Activated T-cell treated with anti-CD3 and anti-CD28 coated beads, Interleukin-2, amount 50 U/mL, for 72 hours (primary cell): ENCODE measurements at regions not wholly inside any gene's neighbourhood (a gene's known extent, or its start where the extent isn't known, plus 50 kb on each side); places are given as distances from the start of the nearest gene placed in this dataset.
A peak's percentile ranks its signal among the peaks of the same experiment; 100 is the strongest.
"Not testable (repeated sequence)": the region's sequence is repeated elsewhere in the genome, so short reads cannot be mapped to it uniquely, and the experiment has no call there.

Source experiments
- ATAC-seq, 2 donors: fragments of 150-1000 bp; cut with Tn5 transposase; replicated peaks in 1 of 2; 2 replicates each; pipeline ENCODE4 v1.10.0; 2021; ENCODE audit warnings: moderate library complexity in 2 of 2, mild to moderate bottlenecking in 1 of 2
- DNase-seq, 2 donors: peaks; one replicate each; pipeline ENCODE4 v3.0.0; 2021 to 2022; ENCODE audit warnings: mixed read lengths in 1 of 2
- H3K27ac Mint-ChIP-seq: one replicate; pipeline ENCODE4 v1.8.0; 2022; ENCODE audit warnings: mild to moderate bottlenecking, moderate library complexity, mixed read lengths
- H3K27me3 Mint-ChIP-seq: one replicate; pipeline ENCODE4 v1.8.0; 2022; ENCODE audit warnings: low read depth, mixed read lengths
- H3K36me3 Mint-ChIP-seq, 2 donors: one replicate each; pipeline ENCODE4 v1.8.0; 2022; ENCODE audit warnings: mixed read lengths in 2 of 2, mild to moderate bottlenecking in 1 of 2; ENCODE audit not compliant: insufficient read depth in 2 of 2
- H3K4me1 Mint-ChIP-seq: one replicate; pipeline ENCODE4 v1.8.0; 2022; ENCODE audit warnings: low read depth, mixed read lengths
- H3K4me3 Mint-ChIP-seq, 2 donors: one replicate each; pipeline ENCODE4 v1.8.0; 2022; ENCODE audit warnings: mild to moderate bottlenecking in 2 of 2, mixed read lengths in 2 of 2, moderate library complexity in 2 of 2
- H3K9me3 Mint-ChIP-seq, 2 donors: one replicate each; pipeline ENCODE4 v1.8.0; 2022; ENCODE audit warnings: mixed read lengths in 2 of 2

DNA sequence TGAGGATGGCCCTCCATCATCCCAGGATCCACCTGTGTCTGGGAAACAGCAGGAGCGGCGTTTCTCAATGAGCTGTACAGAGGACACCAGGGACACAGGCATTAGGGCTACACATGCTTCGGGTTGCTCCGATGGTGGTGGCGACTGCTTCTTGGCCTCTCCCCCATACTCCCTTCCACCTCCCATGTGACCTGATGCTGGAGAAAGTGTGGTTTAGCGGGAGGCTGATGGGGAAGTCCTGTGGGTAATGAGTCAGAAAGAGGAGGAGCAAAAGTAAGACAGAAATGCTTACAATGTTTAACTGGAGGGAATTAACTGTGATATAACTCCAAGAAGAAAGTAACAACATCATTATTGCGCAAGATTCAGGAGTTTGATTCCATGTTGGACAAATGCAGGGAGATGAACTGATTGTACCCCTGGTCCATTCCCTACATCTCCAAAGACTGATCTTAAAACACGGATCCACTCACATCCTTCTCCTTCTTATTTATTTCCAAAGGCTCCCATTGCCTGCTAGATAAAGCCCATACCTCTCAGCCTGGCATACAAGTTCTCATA, 186.6 kb downstream of the NRP2 start:
- Mint-ChIP-seq H3K4me1 (peaks cover 26% of the 10 kb centered on the region), H3K36me3 (no peaks in the 10 kb centered on the region), H3K4me3 (peak overlapping the region; percentile 4 to 72), H3K27me3 (peaks cover 48% of the 10 kb centered on the region), H3K9me3 (no peaks in the 10 kb centered on the region), H3K27ac (no peak overlapping the region)
- peak; percentile 92 to 97 for ATAC-seq
- peak; percentile 45 to 70 for DNase-seq

DNA sequence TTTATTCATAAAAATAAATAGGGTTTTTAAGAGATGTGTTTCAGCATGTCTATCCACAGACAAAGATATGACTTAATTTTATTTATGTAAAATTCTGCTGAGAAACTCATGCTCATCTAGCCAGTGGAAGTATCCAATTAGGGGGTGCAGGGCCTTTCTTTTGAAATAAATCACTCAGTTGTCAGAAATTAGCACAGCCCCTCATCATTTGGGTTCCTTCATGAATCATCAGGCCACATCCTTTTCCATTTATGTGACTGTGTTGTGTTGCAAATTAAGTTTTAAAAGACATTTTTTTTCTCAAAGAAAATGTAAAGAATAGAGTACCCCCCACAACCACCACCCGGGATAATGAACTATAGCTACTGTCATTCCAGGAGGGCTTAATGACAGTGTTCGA, 185.8 kb downstream of the NRP2 start:
- ATAC-seq, result peak; percentile 42 to 54
- Mint-ChIP-seq H3K9me3 (no peaks in the 10 kb centered on the region), H3K27ac (no peak overlapping the region), H3K4me1 (peaks cover 26% of the 10 kb centered on the region), H3K36me3 (no peaks in the 10 kb centered on the region), H3K4me3 (peak overlapping the region; percentile 22 to 72), H3K27me3 (peaks cover 55% of the 10 kb centered on the region)
- DNase-seq, result peak in 1 of 2 donors; percentile 2

DNA sequence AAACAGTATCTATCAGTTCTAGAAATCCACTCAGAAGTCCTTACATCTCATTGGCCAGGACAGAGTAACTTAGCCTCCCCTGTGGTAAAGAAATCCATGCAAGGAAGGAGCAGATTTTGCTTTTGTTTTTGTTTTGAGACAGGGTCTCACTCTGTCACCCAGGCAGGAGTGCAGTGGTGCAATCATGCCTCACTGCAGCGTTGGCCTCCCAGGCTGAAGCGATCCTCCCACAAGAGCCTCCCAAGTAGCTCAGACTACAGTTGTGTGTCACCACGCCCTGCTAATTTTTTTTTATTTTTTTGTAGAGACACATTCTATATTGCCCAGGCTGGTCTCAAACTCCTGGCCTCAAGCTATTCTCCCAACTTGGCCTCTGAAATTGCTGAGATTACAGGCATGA, 185.1 kb downstream of the NRP2 start:
- no peak overlapping the region for H3K4me3 Mint-ChIP-seq
- H3K4me1 Mint-ChIP-seq, result peaks cover 26% of the 10 kb centered on the region
- H3K9me3 Mint-ChIP-seq, result no peaks in the 10 kb centered on the region
- H3K36me3 Mint-ChIP-seq, result no peaks in the 10 kb centered on the region
- no peak for ATAC-seq
- peaks cover 58% of the 10 kb centered on the region for H3K27me3 Mint-ChIP-seq
- no peak overlapping the region for H3K27ac Mint-ChIP-seq
- DNase-seq, result no peak

DNA sequence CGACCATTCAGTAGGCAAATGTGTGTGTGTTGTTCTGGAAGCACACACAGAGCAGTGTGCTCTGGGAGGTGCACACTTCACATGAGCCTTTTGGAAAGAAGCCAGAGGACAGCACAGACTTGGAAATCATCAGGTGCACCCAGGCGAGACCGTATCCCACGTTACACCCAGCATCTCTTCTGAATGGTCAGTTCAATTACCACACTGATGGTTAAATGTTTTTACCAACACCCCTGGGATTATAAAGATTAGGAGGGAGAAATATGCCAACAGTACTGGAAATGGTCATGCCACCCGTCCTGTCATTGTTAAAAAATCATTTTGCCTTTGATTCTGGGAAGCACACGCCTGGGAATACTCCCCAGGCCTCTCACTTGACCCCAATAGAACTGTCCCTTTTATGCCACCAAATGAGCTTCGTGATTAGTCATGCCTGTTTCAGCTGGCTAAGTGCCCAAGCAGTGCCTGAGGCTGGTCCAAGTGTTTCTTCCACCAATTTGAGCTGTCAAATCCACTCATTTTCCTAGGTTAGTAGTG, 183.7 kb downstream of the NRP2 start:
- Mint-ChIP-seq H3K4me3 (no peak overlapping the region), H3K36me3 (no peaks in the 10 kb centered on the region), H3K4me1 (peaks cover 26% of the 10 kb centered on the region), H3K27ac (no peak overlapping the region), H3K9me3 (no peaks in the 10 kb centered on the region), H3K27me3 (peaks cover 51% of the 10 kb centered on the region)
- ATAC-seq (no peak), DNase-seq (no peak)

DNA sequence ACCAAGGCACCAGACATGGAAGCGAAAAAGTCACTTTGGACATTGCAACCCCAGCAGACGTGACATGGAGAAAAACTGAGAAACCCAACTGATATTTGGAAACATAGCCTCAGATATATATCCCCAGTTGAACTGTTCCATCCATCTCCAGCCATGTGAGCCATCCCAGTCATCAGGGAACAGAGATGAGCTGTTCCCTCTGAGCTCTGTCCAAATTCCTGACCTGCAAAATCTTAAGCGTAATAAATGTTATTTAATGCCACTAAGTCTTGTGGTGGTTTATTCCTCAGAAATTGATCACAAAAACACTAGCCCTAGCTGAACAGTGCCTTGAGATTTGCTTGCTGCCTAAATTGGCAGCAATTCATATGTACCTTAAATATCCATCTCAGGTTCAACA, 182.8 kb downstream of the NRP2 start:
- no peak for DNase-seq
- Mint-ChIP-seq H3K4me1 (peaks cover 26% of the 10 kb centered on the region), H3K9me3 (no peaks in the 10 kb centered on the region), H3K27me3 (peaks cover 44% of the 10 kb centered on the region), H3K4me3 (no peak overlapping the region), H3K36me3 (no peaks in the 10 kb centered on the region), H3K27ac (no peak overlapping the region)
- ATAC-seq, result no peak

DNA sequence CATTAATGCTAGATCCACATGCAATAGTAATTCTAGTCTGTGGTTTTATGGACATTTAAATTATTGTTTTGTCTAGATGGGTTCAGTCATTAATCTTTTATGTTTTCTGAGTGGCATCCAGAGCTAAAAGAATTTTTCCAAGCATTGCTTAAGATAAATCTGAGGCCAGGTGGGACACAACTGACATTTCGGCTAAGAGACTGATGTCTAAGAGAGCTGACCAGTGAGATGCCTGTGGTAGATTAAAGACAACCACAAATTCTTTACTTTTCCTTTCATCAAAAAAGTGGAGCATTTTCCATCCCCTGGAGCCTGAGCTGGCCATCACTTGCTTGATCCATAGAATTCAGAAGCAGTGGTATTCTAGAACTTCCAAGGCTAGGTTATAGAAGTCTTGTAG, 182.2 kb downstream of the NRP2 start:
- no peak for DNase-seq
- no peaks in the 10 kb centered on the region for H3K9me3 Mint-ChIP-seq
- peaks cover 45% of the 10 kb centered on the region for H3K27me3 Mint-ChIP-seq
- H3K4me1 Mint-ChIP-seq, result peaks cover 24% of the 10 kb centered on the region
- ATAC-seq, result no peak
- H3K27ac Mint-ChIP-seq, result no peak overlapping the region
- H3K4me3 Mint-ChIP-seq, result no peak overlapping the region
- no peaks in the 10 kb centered on the region for H3K36me3 Mint-ChIP-seq

DNA sequence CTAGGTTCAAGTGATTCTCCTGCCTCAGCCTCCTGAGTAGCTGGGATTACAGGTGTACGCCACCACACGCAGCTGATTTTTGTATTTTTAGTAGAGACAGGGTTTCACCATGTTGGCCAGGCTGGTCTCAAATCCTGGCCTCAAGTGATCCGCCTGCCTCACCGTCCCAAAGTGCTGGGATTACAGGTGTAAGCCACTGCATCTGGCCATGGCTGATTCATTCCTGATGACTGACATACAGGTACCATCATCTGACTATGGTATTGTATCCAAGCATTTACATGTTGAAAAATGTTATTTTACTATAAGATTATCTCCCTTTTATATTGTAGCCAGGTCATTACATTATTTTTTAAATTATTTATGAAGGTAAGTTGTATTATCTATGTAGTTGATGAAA, 180.5 kb downstream of the NRP2 start:
- peaks cover 55% of the 10 kb centered on the region for H3K27me3 Mint-ChIP-seq
- H3K4me3 Mint-ChIP-seq, ATAC-seq, DNase-seq, H3K36me3 Mint-ChIP-seq, H3K27ac Mint-ChIP-seq, H3K9me3 Mint-ChIP-seq, H3K4me1 Mint-ChIP-seq: not testable (repeated sequence)

DNA sequence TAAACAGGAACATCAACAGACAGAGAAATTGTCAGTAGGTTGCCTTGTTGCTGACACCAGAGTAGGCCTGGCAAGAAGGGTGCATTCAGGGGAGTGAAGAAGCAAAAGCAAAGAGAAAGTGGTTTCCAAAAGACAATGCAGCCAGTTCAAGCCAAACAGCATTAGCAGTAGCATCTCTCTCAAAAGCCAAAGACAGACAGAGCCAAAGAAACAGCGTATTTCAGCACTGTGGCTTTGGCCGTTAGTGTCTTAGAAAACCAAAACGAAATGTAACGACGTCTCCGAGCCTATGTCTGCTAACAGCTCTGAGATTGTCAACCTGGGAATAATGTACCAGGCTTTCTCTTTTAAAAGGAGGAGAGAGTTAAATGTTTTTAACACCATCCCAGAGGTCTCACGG, 178.6 kb downstream of the NRP2 start:
- Mint-ChIP-seq H3K36me3 (no peaks in the 10 kb centered on the region), H3K27me3 (peaks cover 40% of the 10 kb centered on the region), H3K4me1 (no peaks in the 10 kb centered on the region), H3K9me3 (no peaks in the 10 kb centered on the region), H3K4me3 (no peak overlapping the region), H3K27ac (no peak overlapping the region)
- DNase-seq (no peak), ATAC-seq (no peak)

DNA sequence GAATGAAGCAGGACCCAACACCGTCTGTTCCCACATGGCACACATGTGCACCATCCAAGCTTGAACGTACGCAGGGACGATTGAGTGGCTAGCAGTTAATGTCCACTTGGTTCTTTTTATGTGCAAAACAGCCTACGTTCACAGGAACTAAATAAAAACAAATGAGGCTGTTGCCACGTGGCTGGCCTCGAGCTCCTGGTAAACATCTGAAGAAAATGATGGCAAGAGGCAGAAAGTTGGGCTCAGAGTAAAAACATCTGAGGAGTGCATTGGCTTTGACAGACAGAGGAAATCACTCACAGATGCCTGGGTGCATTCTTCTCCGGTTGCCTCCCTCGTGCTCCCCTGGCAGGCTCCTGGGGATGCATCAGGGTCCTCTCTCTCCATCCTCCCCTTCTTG, 177.9 kb downstream of the NRP2 start:
- H3K27ac Mint-ChIP-seq, result no peak overlapping the region
- ATAC-seq (no peak), DNase-seq (no peak)
- H3K4me1 Mint-ChIP-seq, result no peaks in the 10 kb centered on the region
- no peaks in the 10 kb centered on the region for H3K36me3 Mint-ChIP-seq
- H3K4me3 Mint-ChIP-seq, result no peak overlapping the region
- peaks cover 39% of the 10 kb centered on the region for H3K27me3 Mint-ChIP-seq
- H3K9me3 Mint-ChIP-seq, result no peaks in the 10 kb centered on the region

DNA sequence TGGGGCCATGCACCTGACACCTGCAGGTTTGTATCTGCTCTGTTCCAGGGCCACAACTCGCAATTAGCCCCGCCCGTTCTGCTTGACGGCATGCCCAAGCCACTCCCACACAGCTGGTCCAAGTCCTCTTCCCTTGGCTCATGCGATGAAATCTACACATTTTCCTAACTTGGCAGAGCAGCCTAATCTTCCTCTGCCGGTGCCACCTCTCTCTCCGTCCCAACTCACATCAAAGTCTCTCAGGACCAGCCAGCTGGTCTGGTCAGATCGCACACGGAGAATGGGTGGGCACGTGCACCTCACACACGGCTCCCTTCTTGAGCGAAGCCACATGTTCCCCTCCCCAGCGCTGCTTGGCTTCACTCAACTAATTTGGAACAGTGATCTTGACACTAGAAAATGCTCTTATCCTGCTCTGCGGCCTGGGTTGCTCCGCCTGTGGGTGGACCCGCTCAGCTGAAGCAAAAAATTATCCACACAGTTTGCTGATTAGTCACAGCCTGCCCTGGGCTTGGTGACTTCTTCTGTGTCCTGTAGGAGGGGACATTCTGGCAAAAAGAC, 176.7 kb downstream of the NRP2 start:
- Mint-ChIP-seq H3K36me3 (no peaks in the 10 kb centered on the region), H3K4me1 (no peaks in the 10 kb centered on the region), H3K4me3 (no peak overlapping the region), H3K27ac (no peak overlapping the region), H3K27me3 (peaks cover 42% of the 10 kb centered on the region), H3K9me3 (peaks cover 0 to 2% of the 10 kb centered on the region in 2 donors)
- DNase-seq (no peak), ATAC-seq (no peak)

DNA sequence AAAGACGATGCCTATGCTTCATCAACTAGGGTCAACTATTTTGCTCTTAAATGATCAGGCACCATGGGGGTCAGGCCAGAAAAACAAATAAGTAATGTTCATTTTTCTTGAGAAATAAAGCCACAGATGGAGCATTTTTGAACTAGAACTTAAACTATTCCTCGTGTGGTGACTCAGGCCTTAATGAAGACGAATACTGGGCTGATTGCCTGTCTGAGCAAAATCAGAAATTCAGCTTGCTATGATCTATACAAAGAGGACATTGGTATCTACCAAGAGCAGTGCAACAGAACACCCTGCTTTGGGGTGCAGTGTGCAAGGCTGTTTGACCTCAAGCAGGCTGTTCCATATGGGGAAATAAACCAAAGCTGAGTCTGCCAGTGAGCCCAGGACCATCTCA, 176.0 kb downstream of the NRP2 start:
- Mint-ChIP-seq H3K36me3 (no peaks in the 10 kb centered on the region), H3K27me3 (peaks cover 43% of the 10 kb centered on the region), H3K4me1 (no peaks in the 10 kb centered on the region), H3K4me3 (no peak overlapping the region), H3K27ac (no peak overlapping the region), H3K9me3 (peaks cover 0 to 2% of the 10 kb centered on the region in 2 donors)
- ATAC-seq (no peak), DNase-seq (no peak)

DNA sequence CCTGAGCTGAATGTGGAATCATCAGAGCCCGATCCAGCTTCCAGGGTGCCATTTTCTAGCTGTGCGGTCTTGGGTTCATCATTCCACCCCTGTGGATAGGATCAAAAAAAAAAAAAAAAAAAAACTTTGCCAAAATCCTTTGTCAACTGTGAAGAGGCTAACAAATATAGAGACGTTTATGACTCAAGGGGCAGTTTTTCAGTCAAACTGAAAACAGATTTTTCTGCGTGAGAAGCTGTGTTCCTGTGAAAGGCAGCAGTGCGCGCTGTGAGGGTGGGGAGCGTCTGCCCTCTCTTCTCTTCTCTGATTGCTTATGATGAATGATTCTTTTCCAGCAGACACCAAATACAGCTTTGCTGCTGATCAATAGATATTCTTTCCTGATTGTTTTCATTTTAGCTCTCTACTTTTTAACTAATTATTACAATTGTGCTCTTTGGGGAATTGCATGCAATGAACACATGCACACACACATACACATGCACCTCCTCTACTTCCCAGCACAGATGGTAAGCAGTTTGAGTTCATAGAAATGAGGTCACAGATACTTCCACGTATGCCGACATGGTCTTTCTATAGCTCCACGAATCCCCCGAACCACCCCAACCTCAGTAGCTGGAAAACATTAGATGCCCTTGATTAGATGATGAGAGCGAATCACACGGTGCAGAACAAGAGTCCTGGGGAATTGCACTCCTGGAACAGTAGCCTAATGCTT, 175.4 kb downstream of the NRP2 start:
- Mint-ChIP-seq H3K4me1 (no peaks in the 10 kb centered on the region), H3K4me3 (no peak overlapping the region), H3K27ac (no peak overlapping the region), H3K9me3 (peaks cover 0 to 2% of the 10 kb centered on the region in 2 donors), H3K27me3 (peaks cover 45% of the 10 kb centered on the region), H3K36me3 (no peaks in the 10 kb centered on the region)
- no peak for DNase-seq
- ATAC-seq, result no peak

DNA sequence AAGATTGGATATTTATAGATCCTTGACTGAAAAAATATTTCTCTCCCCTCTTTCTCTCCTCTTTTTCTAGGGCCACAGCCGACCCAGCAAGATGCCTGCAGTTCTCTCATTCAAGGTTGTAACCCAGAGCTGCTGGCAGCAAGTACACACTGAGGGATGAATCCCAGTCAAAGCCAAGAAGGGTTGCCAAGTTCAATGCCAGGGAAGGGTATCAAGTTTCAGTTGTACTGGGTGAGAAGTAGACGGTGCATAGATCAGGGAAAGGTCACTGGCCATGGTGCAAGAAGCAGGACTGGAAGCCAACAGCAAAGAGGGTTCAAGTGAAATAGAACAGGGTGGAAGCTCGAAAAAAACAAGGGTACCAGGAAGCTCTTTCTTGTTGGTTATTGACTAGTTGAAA, 170.2 kb downstream of the NRP2 start:
- peaks cover 0 to 2% of the 10 kb centered on the region in 2 donors for H3K9me3 Mint-ChIP-seq
- no peak overlapping the region for H3K27ac Mint-ChIP-seq
- H3K4me1 Mint-ChIP-seq, result no peaks in the 10 kb centered on the region
- H3K27me3 Mint-ChIP-seq, result peaks cover 69% of the 10 kb centered on the region
- no peak for DNase-seq
- H3K4me3 Mint-ChIP-seq, result no peak overlapping the region
- H3K36me3 Mint-ChIP-seq, result no peaks in the 10 kb centered on the region
- ATAC-seq, result no peak
